Liver (tissue), 8 donors: ENCODE measurements at regions not wholly inside any gene's neighbourhood (a gene's known extent, or its start where the extent isn't known, plus 50 kb on each side); places are given as distances from the start of the nearest gene placed in this dataset.

Experiments used
- DNase-seq: peaks from one replicate; pipeline ENCODE4 v3.0.0-alpha.2; 2017; ENCODE audit warnings: low spot score
- H3K27ac ChIP-seq, 2 donors: one replicate each; pipeline ENCODE4 v1.7.0; 2013; ENCODE audit warnings: inconsistent platforms in 2 of 2, low read length in 2 of 2, control low read depth in 1 of 2, low read depth in 1 of 2, mild to moderate bottlenecking in 1 of 2
- H3K27me3 ChIP-seq, 4 donors: one replicate each; pipeline versions ENCODE4 v1.6.1 to v1.7.0; 2013; ENCODE audit warnings: low read length in 3 of 4, inconsistent platforms in 1 of 4, mild to moderate bottlenecking in 1 of 4, moderate library complexity in 1 of 4; ENCODE audit not compliant: control insufficient read depth in 4 of 4, insufficient read depth in 4 of 4
- H3K36me3 ChIP-seq, 4 donors: one replicate each; pipeline versions ENCODE4 v1.6.1 to v1.7.0; 2013; ENCODE audit warnings: low read length in 3 of 4, mild to moderate bottlenecking in 3 of 4, low read depth in 1 of 4, moderate library complexity in 1 of 4; ENCODE audit not compliant: control insufficient read depth in 4 of 4, insufficient read depth in 3 of 4
- H3K4me1 ChIP-seq, 4 donors: one replicate each; pipeline versions ENCODE4 v1.6.1 to v1.7.0; 2013; ENCODE audit warnings: low read length in 3 of 4, mild to moderate bottlenecking in 3 of 4, moderate library complexity in 1 of 4; ENCODE audit not compliant: control insufficient read depth in 4 of 4, insufficient read depth in 4 of 4
- H3K4me3 ChIP-seq, 3 donors: one replicate each; pipeline versions ENCODE4 v1.6.1 to v1.7.0; 2013; ENCODE audit warnings: low read length in 3 of 3, control low read depth in 1 of 3, low read depth in 1 of 3, mild to moderate bottlenecking in 1 of 3
- H3K9ac ChIP-seq, 2 donors: one replicate each; pipeline ENCODE4 v1.7.0; 2013; ENCODE audit warnings: low read length in 2 of 2, mild to moderate bottlenecking in 2 of 2, moderate library complexity in 2 of 2, control low read depth in 1 of 2, low read depth in 1 of 2
- H3K9me3 ChIP-seq, 4 donors: one replicate each; pipeline versions ENCODE4 v1.6.1 to v1.7.0; 2013; ENCODE audit warnings: low read length in 3 of 4; ENCODE audit not compliant: control insufficient read depth in 4 of 4
- FOXA1 ChIP-seq: IDR thresholded peaks from 2 replicates; pipeline ENCODE4 v1.6.1; 2016; ENCODE audit warnings: antibody characterized with exemption
- GABPA ChIP-seq, 2 donors: IDR thresholded peaks in 1 of 2; conservative IDR thresholded peaks in 1 of 2; 2 replicates each; pipeline ENCODE4 v1.6.1; 2016; ENCODE audit warnings: antibody characterized with exemption in 2 of 2, mild to moderate bottlenecking in 1 of 2, moderate library complexity in 1 of 2
- HNF4G ChIP-seq: IDR thresholded peaks from 2 replicates; pipeline ENCODE4 v1.6.1; 2016; ENCODE audit warnings: antibody characterized with exemption
- MAX ChIP-seq: IDR thresholded peaks from 2 replicates; pipeline ENCODE4 v1.6.1; 2016; ENCODE audit warnings: antibody characterized with exemption
- NR2F2 ChIP-seq: IDR thresholded peaks from 2 replicates; pipeline ENCODE4 v1.6.1; 2016; ENCODE audit warnings: antibody characterized with exemption
- RAD21 ChIP-seq, 2 donors: IDR thresholded peaks; 2 replicates each; pipeline ENCODE4 v1.6.1; 2016; ENCODE audit warnings: antibody characterized with exemption in 2 of 2, mild to moderate bottlenecking in 2 of 2
- SP1 ChIP-seq: IDR thresholded peaks from 2 replicates; pipeline ENCODE4 v1.6.1; 2018; ENCODE audit warnings: antibody characterized with exemption, mild to moderate bottlenecking
- ZBTB33 ChIP-seq: IDR thresholded peaks from 2 replicates; pipeline ENCODE4 v1.6.1; 2016; ENCODE audit warnings: antibody characterized with exemption
- WGBS: extraction: QIAGEN DNeasy Blood & Tissue Kit; methylation state at CpG from one replicate; pipeline ENCODE4 v1.1.7; 2013; 5-methylcytosine and 5-hydroxymethylcytosine counted together
- TF ChIP-seq, protein P1 (sequence below): IDR thresholded peaks from 2 replicates; pipeline ENCODE4 v1.6.1; 2016; ENCODE audit warnings: antibody characterized with exemption, mild to moderate bottlenecking
- TF ChIP-seq, protein P2 (sequence below): IDR thresholded peaks from 2 replicates; pipeline ENCODE4 v1.6.1; 2016; ENCODE audit warnings: antibody characterized with exemption
- TF ChIP-seq, protein P3 (sequence below): fragments of 150-350 bp; IDR thresholded peaks from 2 replicates; pipeline ENCODE4 v1.5.1; 2017; ENCODE audit warnings: improper control_type of control experiment, low read depth, low read length; ENCODE audit not compliant: missing input control
- donor health status: healthy.
- donor health status: healthy.
- donor health status: healthy.
- donor health status: healthy.
- donor health status: healthy.

DNA sequence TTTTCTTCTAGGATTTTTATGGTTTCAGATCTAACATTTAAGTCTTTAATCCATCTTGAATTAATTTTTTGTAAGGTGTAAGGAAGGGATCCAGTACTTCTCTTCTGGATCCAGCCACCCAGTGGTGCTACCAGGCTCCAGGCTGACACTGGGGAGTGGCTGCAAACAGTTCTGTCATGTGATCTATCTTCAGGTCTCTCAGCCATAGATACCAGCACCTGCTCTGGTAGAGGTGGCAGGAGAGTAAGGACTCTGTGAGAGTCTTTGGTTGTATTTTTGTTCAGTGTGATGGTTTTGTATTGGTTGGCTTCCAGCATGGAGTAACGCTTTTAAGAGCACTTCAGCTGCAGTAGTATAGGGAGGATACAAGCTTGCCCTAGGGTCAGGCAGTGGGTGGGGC is 205.9 kb downstream of the FGF10 start:
- Histone ChIP-seq H3K4me1 (no peaks in the 10 kb centered on the region), H3K27ac (no peak overlapping the region), H3K9ac (no peak overlapping the region), H3K36me3 (no peaks in the 10 kb centered on the region), H3K9me3 (no peaks in the 10 kb centered on the region), H3K27me3 (no peaks in the 10 kb centered on the region), H3K4me3 (no peak overlapping the region)
- TF ChIP-seq FOXA1, result no peak
- TF ChIP-seq GABPA (IDR thresholded peaks at IDR 0.05 in 1 of 2, conservative IDR thresholded peaks at IDR 0.05 in 1 of 2), result no peak
- no peak for TF ChIP-seq HNF4G
- TF ChIP-seq, protein P1, sequence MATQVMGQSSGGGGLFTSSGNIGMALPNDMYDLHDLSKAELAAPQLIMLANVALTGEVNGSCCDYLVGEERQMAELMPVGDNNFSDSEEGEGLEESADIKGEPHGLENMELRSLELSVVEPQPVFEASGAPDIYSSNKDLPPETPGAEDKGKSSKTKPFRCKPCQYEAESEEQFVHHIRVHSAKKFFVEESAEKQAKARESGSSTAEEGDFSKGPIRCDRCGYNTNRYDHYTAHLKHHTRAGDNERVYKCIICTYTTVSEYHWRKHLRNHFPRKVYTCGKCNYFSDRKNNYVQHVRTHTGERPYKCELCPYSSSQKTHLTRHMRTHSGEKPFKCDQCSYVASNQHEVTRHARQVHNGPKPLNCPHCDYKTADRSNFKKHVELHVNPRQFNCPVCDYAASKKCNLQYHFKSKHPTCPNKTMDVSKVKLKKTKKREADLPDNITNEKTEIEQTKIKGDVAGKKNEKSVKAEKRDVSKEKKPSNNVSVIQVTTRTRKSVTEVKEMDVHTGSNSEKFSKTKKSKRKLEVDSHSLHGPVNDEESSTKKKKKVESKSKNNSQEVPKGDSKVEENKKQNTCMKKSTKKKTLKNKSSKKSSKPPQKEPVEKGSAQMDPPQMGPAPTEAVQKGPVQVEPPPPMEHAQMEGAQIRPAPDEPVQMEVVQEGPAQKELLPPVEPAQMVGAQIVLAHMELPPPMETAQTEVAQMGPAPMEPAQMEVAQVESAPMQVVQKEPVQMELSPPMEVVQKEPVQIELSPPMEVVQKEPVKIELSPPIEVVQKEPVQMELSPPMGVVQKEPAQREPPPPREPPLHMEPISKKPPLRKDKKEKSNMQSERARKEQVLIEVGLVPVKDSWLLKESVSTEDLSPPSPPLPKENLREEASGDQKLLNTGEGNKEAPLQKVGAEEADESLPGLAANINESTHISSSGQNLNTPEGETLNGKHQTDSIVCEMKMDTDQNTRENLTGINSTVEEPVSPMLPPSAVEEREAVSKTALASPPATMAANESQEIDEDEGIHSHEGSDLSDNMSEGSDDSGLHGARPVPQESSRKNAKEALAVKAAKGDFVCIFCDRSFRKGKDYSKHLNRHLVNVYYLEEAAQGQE, result no peak
- DNase-seq, result no peak
- WGBS, result 89% methylated on average over 1 of the region's 1 CpG

GRCh38 chr5:44178414-44178813 is 210.8 kb downstream of the FGF10 start:
- Histone ChIP-seq H3K27me3 (no peaks in the 10 kb centered on the region), H3K27ac (no peak overlapping the region), H3K9me3 (no peaks in the 10 kb centered on the region), H3K4me3 (no peak overlapping the region), H3K4me1 (no peaks in the 10 kb centered on the region), H3K36me3 (no peaks in the 10 kb centered on the region), H3K9ac (no peak overlapping the region)
- 69% methylated on average over 2 of the region's 2 CpGs for WGBS
- DNase-seq, result no peak
- TF ChIP-seq ZBTB33, result no peak
- no peak for TF ChIP-seq RAD21 (IDR thresholded peaks at IDR 0.05)
- no peak for TF ChIP-seq GABPA (IDR thresholded peaks at IDR 0.05 in 1 of 2, conservative IDR thresholded peaks at IDR 0.05 in 1 of 2)
- TF ChIP-seq NR2F2, result no peak
- no peak for TF ChIP-seq SP1
- no peak for TF ChIP-seq FOXA1
- TF ChIP-seq MAX, result no peak
- TF ChIP-seq, protein P2, sequence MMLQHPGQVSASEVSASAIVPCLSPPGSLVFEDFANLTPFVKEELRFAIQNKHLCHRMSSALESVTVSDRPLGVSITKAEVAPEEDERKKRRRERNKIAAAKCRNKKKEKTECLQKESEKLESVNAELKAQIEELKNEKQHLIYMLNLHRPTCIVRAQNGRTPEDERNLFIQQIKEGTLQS, result no peak
- TF ChIP-seq, protein P3, sequence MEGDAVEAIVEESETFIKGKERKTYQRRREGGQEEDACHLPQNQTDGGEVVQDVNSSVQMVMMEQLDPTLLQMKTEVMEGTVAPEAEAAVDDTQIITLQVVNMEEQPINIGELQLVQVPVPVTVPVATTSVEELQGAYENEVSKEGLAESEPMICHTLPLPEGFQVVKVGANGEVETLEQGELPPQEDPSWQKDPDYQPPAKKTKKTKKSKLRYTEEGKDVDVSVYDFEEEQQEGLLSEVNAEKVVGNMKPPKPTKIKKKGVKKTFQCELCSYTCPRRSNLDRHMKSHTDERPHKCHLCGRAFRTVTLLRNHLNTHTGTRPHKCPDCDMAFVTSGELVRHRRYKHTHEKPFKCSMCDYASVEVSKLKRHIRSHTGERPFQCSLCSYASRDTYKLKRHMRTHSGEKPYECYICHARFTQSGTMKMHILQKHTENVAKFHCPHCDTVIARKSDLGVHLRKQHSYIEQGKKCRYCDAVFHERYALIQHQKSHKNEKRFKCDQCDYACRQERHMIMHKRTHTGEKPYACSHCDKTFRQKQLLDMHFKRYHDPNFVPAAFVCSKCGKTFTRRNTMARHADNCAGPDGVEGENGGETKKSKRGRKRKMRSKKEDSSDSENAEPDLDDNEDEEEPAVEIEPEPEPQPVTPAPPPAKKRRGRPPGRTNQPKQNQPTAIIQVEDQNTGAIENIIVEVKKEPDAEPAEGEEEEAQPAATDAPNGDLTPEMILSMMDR, result no peak
